ENCODE measurements at regions not wholly inside any gene's neighbourhood (a gene's known extent, or its start where the extent isn't known, plus 50 kb on each side); places are given as distances from the start of the nearest gene placed in this dataset.

- H3K27ac ChIP-seq = no peak overlapping the region
- DNase-seq (ENCODE audit: low spot score) = no peak
- ATAC-seq (ENCODE audit: insufficient number of reproducible peaks, low FRiP score, low read depth) = no peak
- H3K27me3 ChIP-seq (replicated peaks; ENCODE audit: insufficient read depth) = no peaks in the 10 kb centered on the region
- no peak overlapping the region for H3K4me3 ChIP-seq
- TF ChIP-seq, protein P1, sequence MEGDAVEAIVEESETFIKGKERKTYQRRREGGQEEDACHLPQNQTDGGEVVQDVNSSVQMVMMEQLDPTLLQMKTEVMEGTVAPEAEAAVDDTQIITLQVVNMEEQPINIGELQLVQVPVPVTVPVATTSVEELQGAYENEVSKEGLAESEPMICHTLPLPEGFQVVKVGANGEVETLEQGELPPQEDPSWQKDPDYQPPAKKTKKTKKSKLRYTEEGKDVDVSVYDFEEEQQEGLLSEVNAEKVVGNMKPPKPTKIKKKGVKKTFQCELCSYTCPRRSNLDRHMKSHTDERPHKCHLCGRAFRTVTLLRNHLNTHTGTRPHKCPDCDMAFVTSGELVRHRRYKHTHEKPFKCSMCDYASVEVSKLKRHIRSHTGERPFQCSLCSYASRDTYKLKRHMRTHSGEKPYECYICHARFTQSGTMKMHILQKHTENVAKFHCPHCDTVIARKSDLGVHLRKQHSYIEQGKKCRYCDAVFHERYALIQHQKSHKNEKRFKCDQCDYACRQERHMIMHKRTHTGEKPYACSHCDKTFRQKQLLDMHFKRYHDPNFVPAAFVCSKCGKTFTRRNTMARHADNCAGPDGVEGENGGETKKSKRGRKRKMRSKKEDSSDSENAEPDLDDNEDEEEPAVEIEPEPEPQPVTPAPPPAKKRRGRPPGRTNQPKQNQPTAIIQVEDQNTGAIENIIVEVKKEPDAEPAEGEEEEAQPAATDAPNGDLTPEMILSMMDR (IDR thresholded peaks at IDR 0.05) = no peak
- no peaks in the 10 kb centered on the region for H3K9me3 ChIP-seq
- H3K4me1 ChIP-seq (ENCODE audit: control insufficient read depth in 1 of 2, low read depth in 2 of 2) = no peaks in the 10 kb centered on the region
- H3K36me3 ChIP-seq = no peaks in the 10 kb centered on the region
Observed at GRCh38 chr3:28637742-28638141, 289.1 kb upstream of the AZI2 start.

- Histone ChIP-seq H3K27me3 (replicated peaks; ENCODE audit: insufficient read depth) (no peaks in the 10 kb centered on the region), H3K27ac (no peak overlapping the region), H3K9me3 (no peaks in the 10 kb centered on the region), H3K4me3 (no peak overlapping the region), H3K36me3 (no peaks in the 10 kb centered on the region), H3K4me1 (ENCODE audit: control insufficient read depth in 1 of 2, low read depth in 2 of 2) (no peaks in the 10 kb centered on the region)
- DNase-seq (ENCODE audit: low spot score) (no peak), ATAC-seq (ENCODE audit: insufficient number of reproducible peaks, low FRiP score, low read depth) (no peak)
- TF ChIP-seq, protein P1 (IDR thresholded peaks at IDR 0.05) = no peak
Observed at GRCh38 chr3:28645149-28645548, 296.5 kb upstream of the AZI2 start.

- TF ChIP-seq, protein P1 (IDR thresholded peaks at IDR 0.05) = no peak
- no peaks in the 10 kb centered on the region for H3K27me3 ChIP-seq (replicated peaks; ENCODE audit: insufficient read depth)
- H3K27ac ChIP-seq = no peak overlapping the region
- H3K4me1 ChIP-seq (ENCODE audit: control insufficient read depth in 1 of 2, low read depth in 2 of 2) = no peaks in the 10 kb centered on the region
- H3K4me3 ChIP-seq = no peak overlapping the region
- DNase-seq (ENCODE audit: low spot score) = no peak
- ATAC-seq (ENCODE audit: insufficient number of reproducible peaks, low FRiP score, low read depth) = no peak
- no peaks in the 10 kb centered on the region for H3K9me3 ChIP-seq
- H3K36me3 ChIP-seq = no peaks in the 10 kb centered on the region
Observed at GRCh38 chr3:28646435-28646834, 297.8 kb upstream of the AZI2 start.

DNA sequence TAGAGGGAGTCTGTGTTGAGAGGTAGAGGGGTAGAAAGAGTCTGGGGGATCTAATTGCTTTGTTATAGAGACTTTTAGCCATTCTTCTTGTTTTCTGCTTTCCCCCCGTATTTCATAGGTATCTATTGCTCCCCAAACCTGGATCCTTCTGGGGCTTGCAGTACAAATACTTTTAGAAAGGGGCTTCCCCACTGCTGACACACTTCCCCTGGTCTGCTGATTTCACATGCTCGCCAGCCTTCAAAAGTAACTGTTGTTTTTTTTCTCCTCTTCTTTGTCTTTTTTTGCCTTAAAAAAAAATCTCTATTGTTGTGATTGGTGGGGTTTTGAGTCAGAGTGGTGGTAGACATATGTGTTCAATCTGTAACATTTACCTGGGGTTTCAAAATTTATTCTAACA lies 300.6 kb upstream of the AZI2 start:
- H3K4me1 ChIP-seq (ENCODE audit: control insufficient read depth in 1 of 2, low read depth in 2 of 2) = no peaks in the 10 kb centered on the region
- no peak overlapping the region for H3K4me3 ChIP-seq
- no peaks in the 10 kb centered on the region for H3K36me3 ChIP-seq
- ATAC-seq (ENCODE audit: insufficient number of reproducible peaks, low FRiP score, low read depth) = no peak
- TF ChIP-seq, protein P1 (IDR thresholded peaks at IDR 0.05) = no peak
- no peaks in the 10 kb centered on the region for H3K9me3 ChIP-seq
- no peaks in the 10 kb centered on the region for H3K27me3 ChIP-seq (replicated peaks; ENCODE audit: insufficient read depth)
- no peak for DNase-seq (ENCODE audit: low spot score)
- no peak overlapping the region for H3K27ac ChIP-seq

GRCh38 chr3:28651159-28651558 lies 302.5 kb upstream of the AZI2 start:
- H3K4me1 ChIP-seq (ENCODE audit: control insufficient read depth in 1 of 2, low read depth in 2 of 2) = no peaks in the 10 kb centered on the region
- ATAC-seq (ENCODE audit: insufficient number of reproducible peaks, low FRiP score, low read depth) = no peak
- no peak overlapping the region for H3K27ac ChIP-seq
- TF ChIP-seq, protein P1 (IDR thresholded peaks at IDR 0.05) = no peak
- no peaks in the 10 kb centered on the region for H3K9me3 ChIP-seq
- no peaks in the 10 kb centered on the region for H3K36me3 ChIP-seq
- H3K27me3 ChIP-seq (replicated peaks; ENCODE audit: insufficient read depth) = no peaks in the 10 kb centered on the region
- no peak for DNase-seq (ENCODE audit: low spot score)
- H3K4me3 ChIP-seq = no peak overlapping the region
